Loucy (cell line): ENCODE measurements at regions not wholly inside any gene's neighbourhood (a gene's known extent, or its start where the extent isn't known, plus 50 kb on each side); places are given as distances from the start of the nearest gene placed in this dataset.

Source experiments
- EZH2phosphoT487 ChIP-seq: fragments of 200-600 bp; IDR thresholded peaks from 2 replicates; pipeline ENCODE4 v1.6.1; 2018; ENCODE audit warnings: antibody characterized with exemption, mild to moderate bottlenecking, moderate library complexity, borderline replicate concordance
- TF ChIP-seq, protein P1 (sequence below): fragments of 200-600 bp; sonication (generic); conservative IDR thresholded peaks from 2 replicates; pipeline ENCODE4 v1.5.1; 2014; ENCODE audit warnings: mild to moderate bottlenecking, antibody characterized with exemption, low read length

DNA sequence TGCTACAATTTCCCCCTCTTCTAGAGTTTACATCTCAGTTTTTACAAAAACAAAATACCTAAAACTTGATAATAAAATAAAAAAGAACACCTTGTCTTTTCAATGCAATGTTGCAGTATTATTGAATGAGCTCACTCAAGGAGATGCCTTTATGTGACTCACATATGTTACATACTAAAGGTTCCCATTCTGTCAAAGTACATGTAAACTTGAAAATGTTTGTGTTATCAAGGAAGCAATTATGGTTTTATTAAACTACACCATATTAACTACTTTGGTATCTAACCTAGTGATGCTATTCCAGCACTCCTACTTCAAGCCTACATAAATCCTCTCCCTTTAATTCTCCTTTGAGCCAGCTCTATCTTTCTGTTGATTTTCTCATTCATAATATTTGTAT lies 658.3 kb downstream of the PTPRC start:
- TF ChIP-seq, protein P1, sequence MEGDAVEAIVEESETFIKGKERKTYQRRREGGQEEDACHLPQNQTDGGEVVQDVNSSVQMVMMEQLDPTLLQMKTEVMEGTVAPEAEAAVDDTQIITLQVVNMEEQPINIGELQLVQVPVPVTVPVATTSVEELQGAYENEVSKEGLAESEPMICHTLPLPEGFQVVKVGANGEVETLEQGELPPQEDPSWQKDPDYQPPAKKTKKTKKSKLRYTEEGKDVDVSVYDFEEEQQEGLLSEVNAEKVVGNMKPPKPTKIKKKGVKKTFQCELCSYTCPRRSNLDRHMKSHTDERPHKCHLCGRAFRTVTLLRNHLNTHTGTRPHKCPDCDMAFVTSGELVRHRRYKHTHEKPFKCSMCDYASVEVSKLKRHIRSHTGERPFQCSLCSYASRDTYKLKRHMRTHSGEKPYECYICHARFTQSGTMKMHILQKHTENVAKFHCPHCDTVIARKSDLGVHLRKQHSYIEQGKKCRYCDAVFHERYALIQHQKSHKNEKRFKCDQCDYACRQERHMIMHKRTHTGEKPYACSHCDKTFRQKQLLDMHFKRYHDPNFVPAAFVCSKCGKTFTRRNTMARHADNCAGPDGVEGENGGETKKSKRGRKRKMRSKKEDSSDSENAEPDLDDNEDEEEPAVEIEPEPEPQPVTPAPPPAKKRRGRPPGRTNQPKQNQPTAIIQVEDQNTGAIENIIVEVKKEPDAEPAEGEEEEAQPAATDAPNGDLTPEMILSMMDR = no peak
- no peak for TF ChIP-seq EZH2phosphoT487
